AG04449 (cell line): ENCODE measurements at regions not wholly inside any gene's neighbourhood (a gene's known extent, or its start where the extent isn't known, plus 50 kb on each side); places are given as distances from the start of the nearest gene placed in this dataset.

Experiments
- CTCF ChIA-PET: fragments of 350-600 bp; formaldehyde crosslinking; extraction: SDS; loops from one replicate; lab custom pipeline; 2021; ENCODE audit warnings: antibody characterized with exemption; lab: Yijun Ruan, JAX
- POLR2A ChIA-PET: fragments of 400-600, 350-600 bp; formaldehyde crosslinking; extraction: SDS; loops from one replicate; lab custom pipeline; 2020; ENCODE audit warnings: antibody characterized with exemption, inconsistent platforms; lab: Yijun Ruan, JAX
- DNase-seq: peaks from one replicate; pipeline ENCODE4 v3.0.0-alpha.2; 2010; ENCODE audit warnings: low read depth, low spot score
- H3K4me3 ChIP-seq: 2 replicates; pipeline ENCODE4 v1.5.1; 2011; ENCODE audit warnings: low read depth, mild to moderate bottlenecking, control low read depth, low read length
- TF ChIP-seq, protein P1 (sequence below): IDR thresholded peaks from one replicate; pipeline ENCODE4 v1.5.1; 2011; ENCODE audit warnings: mild to moderate bottlenecking, moderate library complexity, low read length, control low read depth, inconsistent platforms; ENCODE audit not compliant: insufficient read depth; ENCODE audit errors: missing control alignments

DNA sequence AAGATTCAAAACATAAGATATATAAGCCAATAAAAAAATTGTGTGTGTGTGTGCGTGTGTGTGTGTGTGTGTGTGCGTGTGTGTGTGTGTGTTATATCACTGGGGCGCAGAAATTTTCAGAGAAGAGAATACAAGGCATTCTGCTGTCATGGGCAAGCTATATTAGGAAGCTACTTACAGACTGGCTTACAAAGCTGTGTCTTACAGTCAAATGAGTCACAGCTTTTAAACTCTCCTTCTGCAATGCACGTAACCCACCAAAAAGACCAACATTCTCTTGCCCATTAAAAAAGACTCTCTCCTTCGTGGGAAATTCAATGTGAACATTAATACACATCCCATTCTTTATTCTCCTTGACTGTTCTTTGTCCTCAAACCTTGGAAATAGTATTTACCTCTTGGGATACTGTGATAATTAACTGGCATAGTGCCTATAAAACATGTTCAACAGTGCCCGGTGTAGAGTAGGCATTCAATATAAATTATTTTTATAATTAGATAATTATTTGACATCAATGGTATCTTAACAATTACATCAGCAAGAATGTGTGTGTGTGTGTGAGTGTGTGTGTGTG, 860.4 kb upstream of the SOX9 start:
- no peak for DNase-seq
- POLR2A ChIA-PET: no interaction called here
- no peak overlapping the region for H3K4me3 ChIP-seq
- TF ChIP-seq, protein P1, sequence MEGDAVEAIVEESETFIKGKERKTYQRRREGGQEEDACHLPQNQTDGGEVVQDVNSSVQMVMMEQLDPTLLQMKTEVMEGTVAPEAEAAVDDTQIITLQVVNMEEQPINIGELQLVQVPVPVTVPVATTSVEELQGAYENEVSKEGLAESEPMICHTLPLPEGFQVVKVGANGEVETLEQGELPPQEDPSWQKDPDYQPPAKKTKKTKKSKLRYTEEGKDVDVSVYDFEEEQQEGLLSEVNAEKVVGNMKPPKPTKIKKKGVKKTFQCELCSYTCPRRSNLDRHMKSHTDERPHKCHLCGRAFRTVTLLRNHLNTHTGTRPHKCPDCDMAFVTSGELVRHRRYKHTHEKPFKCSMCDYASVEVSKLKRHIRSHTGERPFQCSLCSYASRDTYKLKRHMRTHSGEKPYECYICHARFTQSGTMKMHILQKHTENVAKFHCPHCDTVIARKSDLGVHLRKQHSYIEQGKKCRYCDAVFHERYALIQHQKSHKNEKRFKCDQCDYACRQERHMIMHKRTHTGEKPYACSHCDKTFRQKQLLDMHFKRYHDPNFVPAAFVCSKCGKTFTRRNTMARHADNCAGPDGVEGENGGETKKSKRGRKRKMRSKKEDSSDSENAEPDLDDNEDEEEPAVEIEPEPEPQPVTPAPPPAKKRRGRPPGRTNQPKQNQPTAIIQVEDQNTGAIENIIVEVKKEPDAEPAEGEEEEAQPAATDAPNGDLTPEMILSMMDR: no peak
- CTCF ChIA-PET: interaction anchor here (3.1 kb wide), 1 partner anchor 200 kb away, joined by 9 read pairs; no protein-coding TSS in a partner anchor

DNA sequence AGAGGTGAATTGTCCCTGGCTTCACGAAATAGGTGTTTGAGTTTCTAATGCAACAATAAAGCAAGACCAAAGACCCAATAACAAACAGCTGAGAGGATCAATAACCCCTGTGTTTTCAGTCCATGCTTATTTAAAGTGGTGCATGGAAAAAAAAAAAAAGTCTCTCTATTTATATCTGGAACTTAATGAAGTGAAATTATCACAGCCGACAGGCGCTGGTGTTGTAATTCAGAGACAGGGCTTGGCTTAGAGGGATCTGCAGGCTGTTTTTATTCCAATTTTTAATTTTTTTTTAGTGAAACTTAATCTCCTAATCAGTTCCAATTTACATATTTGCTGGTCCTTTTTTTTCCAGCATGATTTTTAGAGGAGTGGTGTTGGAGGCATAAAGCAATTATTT, 858.2 kb upstream of the SOX9 start:
- no peak overlapping the region for H3K4me3 ChIP-seq
- TF ChIP-seq, protein P1: no peak
- no peak for DNase-seq
- ChIA-PET POLR2A (no interaction called here), CTCF (interaction anchor here (3.1 kb wide), 1 partner anchor 198 kb away, joined by 9 read pairs; no protein-coding TSS in a partner anchor)

DNA sequence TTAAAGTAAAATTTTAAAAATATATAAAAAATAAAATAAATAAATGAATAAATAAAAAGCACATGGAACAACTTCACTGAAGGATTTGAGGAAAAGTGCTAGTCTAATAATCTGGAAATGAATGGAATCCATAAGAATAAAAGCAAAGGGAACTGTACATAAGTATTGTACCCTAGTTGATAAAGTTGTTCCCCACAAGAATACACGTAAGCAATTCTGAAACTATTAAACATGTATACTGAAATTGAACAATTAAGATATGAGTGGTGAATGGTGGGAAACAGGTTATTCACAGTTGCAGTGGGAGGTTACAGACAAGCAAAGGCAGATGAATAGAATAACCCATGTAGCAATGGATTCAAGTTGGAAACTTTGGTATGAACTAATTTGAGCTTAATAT, 853.2 kb upstream of the SOX9 start:
- ChIA-PET POLR2A (no interaction called here), CTCF (interaction anchor here (1.6 kb wide), 1 partner anchor 193 kb away, joined by 5 read pairs; no protein-coding TSS in a partner anchor)
- H3K4me3 ChIP-seq: no peak overlapping the region
- no peak for DNase-seq
- TF ChIP-seq, protein P1: no peak

DNA sequence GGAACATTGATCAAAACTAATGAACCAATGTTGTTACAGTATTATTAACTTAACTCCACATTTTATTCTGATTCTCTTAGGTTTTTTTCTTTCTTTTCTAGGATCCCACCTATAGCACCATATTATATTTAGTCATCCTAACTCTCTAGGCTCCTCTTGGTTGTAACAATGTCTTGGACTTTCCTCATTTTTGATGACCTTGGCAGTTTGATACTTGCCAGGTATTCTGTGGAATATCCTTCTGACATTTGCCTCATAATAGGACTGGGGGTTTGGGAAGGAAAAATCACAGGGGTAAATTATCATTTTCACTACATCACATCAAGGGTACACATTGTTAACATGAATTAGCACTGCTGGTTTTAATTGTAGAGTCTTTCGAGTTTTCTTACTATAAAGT, 851.6 kb upstream of the SOX9 start:
- POLR2A ChIA-PET: no interaction called here
- H3K4me3 ChIP-seq: no peak overlapping the region
- TF ChIP-seq, protein P1: no peak
- DNase-seq: no peak
- CTCF ChIA-PET: no interaction called here

DNA sequence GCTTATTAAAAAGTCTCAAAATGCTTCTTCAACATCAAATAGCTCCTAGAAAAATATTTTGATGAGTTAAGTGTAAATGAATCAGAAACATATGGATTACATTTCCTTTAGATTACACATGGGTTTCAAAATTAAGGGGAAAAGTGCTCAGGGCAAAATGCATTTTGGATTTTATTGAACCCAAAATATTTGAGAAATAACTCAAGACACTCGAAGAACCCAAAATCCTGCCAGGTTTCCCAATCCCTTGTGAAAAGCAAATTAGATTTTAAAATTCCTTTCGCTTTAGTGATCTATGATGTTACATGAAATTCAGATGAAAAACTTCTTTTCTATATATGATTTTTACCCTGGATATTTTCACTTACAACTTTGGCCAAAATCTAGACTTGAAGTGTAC, 847.4 kb upstream of the SOX9 start:
- TF ChIP-seq, protein P1: no peak
- CTCF ChIA-PET: no interaction called here
- DNase-seq: no peak
- no peak overlapping the region for H3K4me3 ChIP-seq
- POLR2A ChIA-PET: no interaction called here

DNA sequence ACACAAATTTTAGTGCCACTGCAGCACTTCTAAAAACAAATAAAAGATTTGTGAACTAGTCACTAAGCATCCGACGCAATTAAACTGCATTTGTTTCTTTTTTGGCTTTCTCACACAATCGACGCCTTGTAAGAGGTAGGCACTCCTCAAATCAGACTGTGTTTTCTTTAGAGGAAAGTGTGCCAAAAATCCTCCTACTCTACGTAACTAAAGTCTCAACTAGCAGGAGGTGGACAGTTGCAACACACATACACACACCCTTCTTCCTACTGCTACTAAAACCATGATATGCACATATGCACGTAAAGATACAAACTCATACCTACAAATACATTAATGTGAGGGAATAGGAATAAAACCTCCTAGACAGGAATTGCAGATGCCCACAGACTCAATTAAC, 844.7 kb upstream of the SOX9 start:
- no peak for DNase-seq
- POLR2A ChIA-PET: no interaction called here

More for the DNA sequence above, 844.7 kb upstream of the SOX9 start:
- CTCF ChIA-PET: no interaction called here
- H3K4me3 ChIP-seq: no peak overlapping the region
- TF ChIP-seq, protein P1: no peak
